NB4 (cell line): ENCODE measurements at regions not wholly inside any gene's neighbourhood (a gene's known extent, or its start where the extent isn't known, plus 50 kb on each side); places are given as distances from the start of the nearest gene placed in this dataset.

ENCODE experiments used
- POLR2A ChIP-seq: IDR thresholded peaks from 2 replicates; pipeline ENCODE4 v1.6.1; 2011; ENCODE audit warnings: mild to moderate bottlenecking; ENCODE audit not compliant: insufficient read length; ENCODE audit errors: extremely low read depth
- TF ChIP-seq, protein P1 (sequence below): IDR thresholded peaks from one replicate; pipeline ENCODE4 v1.5.1; 2012; ENCODE audit warnings: low read depth, low read length
- TF ChIP-seq, protein P2 (sequence below): IDR thresholded peaks from 2 replicates; pipeline ENCODE4 v1.6.1; 2011; ENCODE audit warnings: low read depth, low read length

DNA sequence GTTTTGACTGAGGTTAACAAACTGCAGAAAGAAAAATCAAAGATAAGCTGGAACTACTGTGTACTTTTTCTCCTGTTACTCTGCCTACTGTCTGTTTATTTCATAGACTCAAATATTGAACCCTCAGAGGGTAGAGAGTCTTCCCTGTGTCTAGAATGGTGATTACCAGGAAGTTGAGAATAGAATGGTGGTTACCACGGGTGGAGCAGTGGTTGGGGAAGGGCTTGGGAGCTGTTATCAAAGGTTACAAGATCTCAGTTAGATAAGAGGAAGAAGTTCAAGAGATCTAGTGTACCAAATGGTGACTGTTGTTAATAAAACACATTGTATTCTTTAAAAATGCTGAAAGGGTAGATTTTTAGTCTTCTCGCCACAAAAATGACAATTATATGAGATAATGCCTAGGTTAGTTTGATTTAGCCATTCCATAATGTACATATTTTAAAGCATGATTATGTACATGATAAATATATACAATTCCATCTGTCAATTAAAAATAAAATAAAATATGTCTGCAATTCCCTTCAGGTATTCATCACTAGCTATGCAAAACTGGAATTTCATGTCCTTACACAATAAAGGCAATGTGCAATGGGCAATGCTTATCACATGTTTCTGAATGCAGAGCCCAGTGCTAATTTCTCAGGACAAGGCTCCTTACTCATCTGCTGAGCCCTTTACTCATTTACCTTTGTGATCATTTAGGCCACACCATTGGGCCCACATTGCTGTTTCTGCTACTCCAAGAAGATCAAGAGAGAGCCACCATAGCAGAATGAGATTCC is 474.3 kb upstream of the CAMK1G start:
- TF ChIP-seq, protein P1, sequence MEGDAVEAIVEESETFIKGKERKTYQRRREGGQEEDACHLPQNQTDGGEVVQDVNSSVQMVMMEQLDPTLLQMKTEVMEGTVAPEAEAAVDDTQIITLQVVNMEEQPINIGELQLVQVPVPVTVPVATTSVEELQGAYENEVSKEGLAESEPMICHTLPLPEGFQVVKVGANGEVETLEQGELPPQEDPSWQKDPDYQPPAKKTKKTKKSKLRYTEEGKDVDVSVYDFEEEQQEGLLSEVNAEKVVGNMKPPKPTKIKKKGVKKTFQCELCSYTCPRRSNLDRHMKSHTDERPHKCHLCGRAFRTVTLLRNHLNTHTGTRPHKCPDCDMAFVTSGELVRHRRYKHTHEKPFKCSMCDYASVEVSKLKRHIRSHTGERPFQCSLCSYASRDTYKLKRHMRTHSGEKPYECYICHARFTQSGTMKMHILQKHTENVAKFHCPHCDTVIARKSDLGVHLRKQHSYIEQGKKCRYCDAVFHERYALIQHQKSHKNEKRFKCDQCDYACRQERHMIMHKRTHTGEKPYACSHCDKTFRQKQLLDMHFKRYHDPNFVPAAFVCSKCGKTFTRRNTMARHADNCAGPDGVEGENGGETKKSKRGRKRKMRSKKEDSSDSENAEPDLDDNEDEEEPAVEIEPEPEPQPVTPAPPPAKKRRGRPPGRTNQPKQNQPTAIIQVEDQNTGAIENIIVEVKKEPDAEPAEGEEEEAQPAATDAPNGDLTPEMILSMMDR = no peak
- TF ChIP-seq POLR2A = no peak
- TF ChIP-seq, protein P2, sequence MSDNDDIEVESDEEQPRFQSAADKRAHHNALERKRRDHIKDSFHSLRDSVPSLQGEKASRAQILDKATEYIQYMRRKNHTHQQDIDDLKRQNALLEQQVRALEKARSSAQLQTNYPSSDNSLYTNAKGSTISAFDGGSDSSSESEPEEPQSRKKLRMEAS = no peak
